ENCODE measurements at regions not wholly inside any gene's neighbourhood (a gene's known extent, or its start where the extent isn't known, plus 50 kb on each side); places are given as distances from the start of the nearest gene placed in this dataset.
A peak's percentile ranks its signal among the peaks of the same experiment; 100 is the strongest.
"Not testable (repeated sequence)": the region's sequence is repeated elsewhere in the genome, so short reads cannot be mapped to it uniquely, and the experiment has no call there.

DNA sequence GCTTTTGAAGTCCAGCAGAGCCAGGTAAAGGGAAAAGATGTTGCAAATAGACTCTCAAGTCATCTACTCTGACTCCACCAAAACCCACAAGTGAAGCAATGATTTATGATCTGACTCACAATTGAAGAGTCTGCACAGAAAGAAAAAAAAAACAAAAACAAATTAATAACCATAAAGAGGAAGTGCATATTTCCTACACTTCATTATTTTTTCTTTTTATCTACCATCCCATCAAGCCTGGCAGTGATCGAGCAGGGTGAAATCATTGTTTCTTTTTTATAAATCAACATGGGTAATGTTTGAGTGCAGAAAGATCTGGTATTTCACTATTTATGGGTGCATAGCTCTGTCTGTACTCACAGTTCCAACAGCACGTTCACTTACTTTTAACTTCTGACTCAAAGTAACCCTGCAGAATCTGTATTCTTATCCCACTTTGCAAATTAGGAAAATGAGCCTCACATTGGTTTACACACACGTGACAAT, 829.0 kb downstream of the TNS3 start (continued):
- TF ChIP-seq, protein P1, sequence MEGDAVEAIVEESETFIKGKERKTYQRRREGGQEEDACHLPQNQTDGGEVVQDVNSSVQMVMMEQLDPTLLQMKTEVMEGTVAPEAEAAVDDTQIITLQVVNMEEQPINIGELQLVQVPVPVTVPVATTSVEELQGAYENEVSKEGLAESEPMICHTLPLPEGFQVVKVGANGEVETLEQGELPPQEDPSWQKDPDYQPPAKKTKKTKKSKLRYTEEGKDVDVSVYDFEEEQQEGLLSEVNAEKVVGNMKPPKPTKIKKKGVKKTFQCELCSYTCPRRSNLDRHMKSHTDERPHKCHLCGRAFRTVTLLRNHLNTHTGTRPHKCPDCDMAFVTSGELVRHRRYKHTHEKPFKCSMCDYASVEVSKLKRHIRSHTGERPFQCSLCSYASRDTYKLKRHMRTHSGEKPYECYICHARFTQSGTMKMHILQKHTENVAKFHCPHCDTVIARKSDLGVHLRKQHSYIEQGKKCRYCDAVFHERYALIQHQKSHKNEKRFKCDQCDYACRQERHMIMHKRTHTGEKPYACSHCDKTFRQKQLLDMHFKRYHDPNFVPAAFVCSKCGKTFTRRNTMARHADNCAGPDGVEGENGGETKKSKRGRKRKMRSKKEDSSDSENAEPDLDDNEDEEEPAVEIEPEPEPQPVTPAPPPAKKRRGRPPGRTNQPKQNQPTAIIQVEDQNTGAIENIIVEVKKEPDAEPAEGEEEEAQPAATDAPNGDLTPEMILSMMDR (IDR thresholded peaks at IDR 0.05 in 2 of 3, conservative IDR thresholded peaks at IDR 0.05 in 1 of 3; ENCODE audit: borderline replicate concordance in 1 of 3, insufficient read depth in 1 of 3, low read depth in 2 of 3, low read length in 2 of 3), result no peak

DNA sequence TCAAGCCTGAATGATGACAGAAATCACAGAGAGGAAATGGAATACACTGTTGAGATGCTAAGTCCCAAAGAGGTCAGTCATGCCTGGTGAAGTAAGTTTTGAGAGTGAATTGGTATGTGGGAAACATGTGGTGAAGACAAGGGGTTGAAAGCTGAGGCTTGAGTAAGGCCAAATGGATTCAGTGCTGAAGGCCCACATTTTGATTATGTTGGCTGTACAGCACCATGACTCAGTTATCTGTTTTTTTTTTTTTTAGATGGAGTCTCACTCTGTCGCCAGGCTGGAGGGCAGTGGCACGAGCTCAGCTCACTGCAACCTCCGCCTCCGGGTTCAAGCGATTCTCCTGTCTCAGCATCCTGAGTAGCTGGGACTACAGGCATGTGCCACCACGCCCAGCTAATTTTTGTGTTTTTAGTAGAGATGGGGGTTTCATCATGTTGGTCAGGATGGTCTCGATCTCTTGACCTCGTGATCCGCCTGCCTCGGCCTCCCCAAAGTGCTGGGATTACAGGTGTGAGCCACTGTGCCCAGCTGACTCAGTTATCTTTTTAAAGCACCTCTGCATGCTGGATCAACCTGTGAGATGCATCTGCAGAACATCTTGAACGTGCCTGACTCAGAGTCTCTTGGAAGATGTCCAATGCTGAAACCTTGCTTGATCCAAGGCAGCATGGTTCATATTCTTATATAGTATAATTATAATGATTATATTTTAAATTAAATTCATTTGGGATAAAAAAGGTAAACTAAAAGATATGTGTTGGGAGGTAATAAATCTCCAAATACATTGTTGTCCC, 829.8 kb downstream of the TNS3 start:
- peak overlapping the region; percentile 77 for H2AFZ ChIP-seq (ENCODE audit: low read depth, low read length, poor library complexity, severe bottlenecking)
- CTCF ChIA-PET; DNase-seq (ENCODE audit: low read depth, low spot score); H3K9me2 ChIP-seq (ENCODE audit: insufficient read depth); H3K27me3 ChIP-seq (ENCODE audit: insufficient read depth, low read length); RAD21 ChIA-PET (ENCODE audit: low non-redundant PET in 1 of 2, low total read pairs in 2 of 2, uncharacterized antibody in 2 of 2, unreplicated experiment in 2 of 2); POLR2A ChIA-PET; H3K36me3 ChIP-seq (ENCODE audit: control insufficient read depth in 1 of 2, insufficient read depth in 2 of 2, low read length in 2 of 2); H4K20me1 ChIP-seq (ENCODE audit: insufficient read depth); H3K9ac ChIP-seq (ENCODE audit: low read length); H3K79me2 ChIP-seq (ENCODE audit: insufficient read depth, low read length); BruUV-seq (replicated peaks); H3K4me3 ChIP-seq (replicated peaks in 1 of 2; ENCODE audit: low read depth in 1 of 2, low read length in 2 of 2); H3K9me3 ChIP-seq (ENCODE audit: control insufficient read depth in 1 of 2, insufficient read depth in 1 of 2, low read depth in 1 of 2, low read length in 2 of 2): not testable (repeated sequence)
- peak overlapping the region; percentile 59 for H3K4me2 ChIP-seq (ENCODE audit: low read length)
- peak overlapping the region; percentile 55 for H3K27ac ChIP-seq (ENCODE audit: low read depth, low read length)
- 0 out of 2 replicates have a peak, but pooled peaks have one; percentile 37 for ATAC-seq
- TF ChIP-seq, protein P2, sequence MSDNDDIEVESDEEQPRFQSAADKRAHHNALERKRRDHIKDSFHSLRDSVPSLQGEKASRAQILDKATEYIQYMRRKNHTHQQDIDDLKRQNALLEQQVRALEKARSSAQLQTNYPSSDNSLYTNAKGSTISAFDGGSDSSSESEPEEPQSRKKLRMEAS (IDR thresholded peaks at IDR 0.05), result 0 out of 2 replicates have a peak, but pooled peaks have one; percentile 18
- intact Hi-C loops (cut with micrococcal nuclease), result loop anchor here (5.0 to 10.0 kb wide), 2 partner anchors 100 to 207 kb away; no protein-coding TSS in a partner anchor
- peaks cover 43 to 48% of the 10 kb centered on the region in 2 experiments for H3K4me1 ChIP-seq (ENCODE audit: control insufficient read depth in 1 of 2, insufficient read depth in 2 of 2, low read length in 2 of 2)
